Glutamatergic neuron (in vitro differentiated cells): ENCODE measurements at regions not wholly inside any gene's neighbourhood (a gene's known extent, or its start where the extent isn't known, plus 50 kb on each side); places are given as distances from the start of the nearest gene placed in this dataset.

Source experiments
- DNase-seq: peaks from one replicate; pipeline ENCODE4 v3.0.0; 2022
- H3K27ac Mint-ChIP-seq: one replicate; pipeline ENCODE4 v1.8.0; 2020; ENCODE audit warnings: mild to moderate bottlenecking, mixed read lengths, inconsistent platforms; ENCODE audit not compliant: unreplicated experiment
- H3K27me3 Mint-ChIP-seq: one replicate; pipeline ENCODE4 v1.8.0; 2020; ENCODE audit warnings: mild to moderate bottlenecking, moderate library complexity, mixed read lengths, inconsistent platforms; ENCODE audit not compliant: unreplicated experiment
- H3K36me3 Mint-ChIP-seq: one replicate; pipeline ENCODE4 v1.8.0; 2020; ENCODE audit warnings: mild to moderate bottlenecking, mixed read lengths, inconsistent platforms; ENCODE audit not compliant: unreplicated experiment
- H3K4me1 Mint-ChIP-seq: one replicate; pipeline ENCODE4 v1.8.0; 2020; ENCODE audit warnings: mild to moderate bottlenecking, low read depth, mixed read lengths, inconsistent platforms; ENCODE audit not compliant: unreplicated experiment
- H3K4me3 Mint-ChIP-seq: one replicate; pipeline ENCODE4 v1.8.0; 2020; ENCODE audit warnings: mild to moderate bottlenecking, mixed read lengths, inconsistent platforms; ENCODE audit not compliant: unreplicated experiment
- H3K9me3 Mint-ChIP-seq: one replicate; pipeline ENCODE4 v1.8.0; 2020; ENCODE audit warnings: mild to moderate bottlenecking, moderate library complexity, mixed read lengths, inconsistent platforms; ENCODE audit not compliant: unreplicated experiment
- TF ChIP-seq, protein P1 (sequence below): fragments of 200-600 bp; sonication (generic); IDR thresholded peaks from one replicate; pipeline ENCODE4 v1.5.0; 2021; ENCODE audit not compliant: partially characterized antibody, unreplicated experiment

GRCh38 chr6:44664716-44665115, 277.2 kb downstream of the CDC5L start:
- Mint-ChIP-seq H3K9me3 (peaks cover 4% of the 10 kb centered on the region), H3K36me3 (peaks cover 4% of the 10 kb centered on the region), H3K27me3 (peaks cover 2% of the 10 kb centered on the region), H3K4me1 (peaks cover 4% of the 10 kb centered on the region), H3K27ac (no peak overlapping the region), H3K4me3 (no peak overlapping the region)
- DNase-seq = no peak
- TF ChIP-seq, protein P1, sequence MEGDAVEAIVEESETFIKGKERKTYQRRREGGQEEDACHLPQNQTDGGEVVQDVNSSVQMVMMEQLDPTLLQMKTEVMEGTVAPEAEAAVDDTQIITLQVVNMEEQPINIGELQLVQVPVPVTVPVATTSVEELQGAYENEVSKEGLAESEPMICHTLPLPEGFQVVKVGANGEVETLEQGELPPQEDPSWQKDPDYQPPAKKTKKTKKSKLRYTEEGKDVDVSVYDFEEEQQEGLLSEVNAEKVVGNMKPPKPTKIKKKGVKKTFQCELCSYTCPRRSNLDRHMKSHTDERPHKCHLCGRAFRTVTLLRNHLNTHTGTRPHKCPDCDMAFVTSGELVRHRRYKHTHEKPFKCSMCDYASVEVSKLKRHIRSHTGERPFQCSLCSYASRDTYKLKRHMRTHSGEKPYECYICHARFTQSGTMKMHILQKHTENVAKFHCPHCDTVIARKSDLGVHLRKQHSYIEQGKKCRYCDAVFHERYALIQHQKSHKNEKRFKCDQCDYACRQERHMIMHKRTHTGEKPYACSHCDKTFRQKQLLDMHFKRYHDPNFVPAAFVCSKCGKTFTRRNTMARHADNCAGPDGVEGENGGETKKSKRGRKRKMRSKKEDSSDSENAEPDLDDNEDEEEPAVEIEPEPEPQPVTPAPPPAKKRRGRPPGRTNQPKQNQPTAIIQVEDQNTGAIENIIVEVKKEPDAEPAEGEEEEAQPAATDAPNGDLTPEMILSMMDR = no peak

GRCh38 chr6:44665143-44665542, 277.6 kb downstream of the CDC5L start:
- Mint-ChIP-seq H3K4me1 (peaks cover 4% of the 10 kb centered on the region), H3K4me3 (no peak overlapping the region), H3K36me3 (peaks cover 4% of the 10 kb centered on the region), H3K27me3 (peaks cover 2% of the 10 kb centered on the region), H3K9me3 (peaks cover 2% of the 10 kb centered on the region), H3K27ac (no peak overlapping the region)
- TF ChIP-seq, protein P1 = no peak
- DNase-seq = no peak

GRCh38 chr6:44665683-44666082, 278.2 kb downstream of the CDC5L start:
- peaks cover 4% of the 10 kb centered on the region for H3K36me3 Mint-ChIP-seq

DNA sequence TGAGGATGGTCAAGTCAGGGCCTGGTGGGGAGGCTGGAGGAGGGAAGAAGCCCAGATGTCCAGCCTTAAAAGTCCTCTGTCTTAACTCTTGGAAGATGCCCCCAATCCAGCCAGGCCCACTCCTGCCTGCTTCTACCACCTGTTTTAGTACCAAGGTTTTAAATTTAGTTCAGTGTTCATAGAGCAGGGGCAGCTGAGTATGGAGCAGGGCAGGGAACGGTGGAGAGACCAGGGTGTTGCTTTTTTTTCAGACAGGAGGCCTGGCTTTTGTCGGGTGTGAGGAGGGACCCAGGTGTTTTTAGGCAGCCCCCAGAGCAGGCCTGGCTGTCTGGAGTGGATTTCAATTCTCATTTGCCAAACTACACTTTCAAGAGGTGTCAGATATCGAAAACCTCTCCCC, 278.8 kb downstream of the CDC5L start:
- TF ChIP-seq, protein P1 = no peak
- DNase-seq = no peak
- Mint-ChIP-seq H3K27ac (no peak overlapping the region), H3K4me3 (no peak overlapping the region), H3K36me3 (peaks cover 4% of the 10 kb centered on the region), H3K9me3 (peaks cover 2% of the 10 kb centered on the region), H3K27me3 (peaks cover 2% of the 10 kb centered on the region), H3K4me1 (no peaks in the 10 kb centered on the region)

More at GRCh38 chr6:44665683-44666082, 278.2 kb downstream of the CDC5L start:
- peaks cover 4% of the 10 kb centered on the region for H3K4me1 Mint-ChIP-seq
- no peak overlapping the region for H3K4me3 Mint-ChIP-seq
- TF ChIP-seq, protein P1 = no peak
- no peak overlapping the region for H3K27ac Mint-ChIP-seq
- peaks cover 2% of the 10 kb centered on the region for H3K9me3 Mint-ChIP-seq
- peaks cover 2% of the 10 kb centered on the region for H3K27me3 Mint-ChIP-seq
- no peak for DNase-seq

DNA sequence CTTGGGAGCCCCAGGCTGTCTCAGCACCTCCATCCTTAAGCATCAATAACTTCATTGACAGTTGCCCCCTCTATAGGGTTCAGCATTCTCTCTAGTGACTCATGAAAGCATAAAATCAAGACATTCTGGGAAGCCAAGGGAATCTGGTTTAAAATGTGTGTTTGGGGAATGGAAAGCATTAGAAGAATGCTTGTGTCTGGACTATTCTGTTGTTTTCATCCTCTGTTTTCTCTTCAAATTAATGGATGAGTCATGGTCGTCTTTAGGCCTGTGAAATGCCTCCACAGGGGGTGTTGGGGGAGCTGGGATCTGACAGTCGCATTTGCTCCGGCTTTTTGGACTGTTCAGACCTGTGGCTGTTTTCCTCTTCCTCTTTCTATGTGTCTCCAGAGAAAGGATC, 279.7 kb downstream of the CDC5L start:
- peaks cover 2% of the 10 kb centered on the region for H3K27me3 Mint-ChIP-seq
- H3K4me1 Mint-ChIP-seq = no peaks in the 10 kb centered on the region
- DNase-seq = no peak
- peaks cover 4% of the 10 kb centered on the region for H3K36me3 Mint-ChIP-seq
- H3K4me3 Mint-ChIP-seq = no peak overlapping the region
- H3K27ac Mint-ChIP-seq = no peak overlapping the region
- peaks cover 2% of the 10 kb centered on the region for H3K9me3 Mint-ChIP-seq
- TF ChIP-seq, protein P1 = no peak
